ENCODE measurements at regions not wholly inside any gene's neighbourhood (a gene's known extent, or its start where the extent isn't known, plus 50 kb on each side); places are given as distances from the start of the nearest gene placed in this dataset.

GRCh38 chr5:40367255-40367654 is 312.5 kb upstream of the PTGER4 start:
- TF ChIP-seq EZH2 (IDR thresholded peaks at IDR 0.05; ENCODE audit: low read length) (no peak), CTCF (optimal IDR thresholded peaks at IDR 0.05 in 1 of 3, IDR thresholded peaks at IDR 0.05 in 1 of 3, conservative IDR thresholded peaks at IDR 0.05 in 1 of 3; ENCODE audit: extremely low read depth in 1 of 3, insufficient read depth in 2 of 3, low read length in 3 of 3) (peak in 1 of 3 experiments; percentile 4)
